ENCODE measurements at regions not wholly inside any gene's neighbourhood (a gene's known extent, or its start where the extent isn't known, plus 50 kb on each side); places are given as distances from the start of the nearest gene placed in this dataset.

GRCh38 chr11:15865212-15865987 lies 490.9 kb downstream of the SOX6 start:
- Histone ChIP-seq H2AFZ (ENCODE audit: low read depth, low read length) (no peak overlapping the region), H4K20me1 (ENCODE audit: insufficient read depth, low read length) (no peaks in the 10 kb centered on the region), H3K4me1 (ENCODE audit: low read length) (no peaks in the 10 kb centered on the region), H3K9ac (ENCODE audit: low read length) (no peak overlapping the region), H3K79me2 (ENCODE audit: low read length) (no peaks in the 10 kb centered on the region), H3K36me3 (replicated peaks; ENCODE audit: low read depth, low read length) (no peaks in the 10 kb centered on the region), H3K27me3 (ENCODE audit: low read depth, low read length) (no peaks in the 10 kb centered on the region), H3K9me3 (ENCODE audit: insufficient read depth, low read length) (no peaks in the 10 kb centered on the region), H3K27ac (ENCODE audit: low read length) (no peak overlapping the region), H3K4me3 (ENCODE audit: low read length) (no peak overlapping the region), H3K4me2 (ENCODE audit: low read length) (no peak overlapping the region)
- no peak for TF ChIP-seq EZH2phosphoT487 (IDR thresholded peaks at IDR 0.05; ENCODE audit: low read depth)
- no peak for TF ChIP-seq CTCF (IDR thresholded peaks at IDR 0.05; ENCODE audit: low read depth, low read length)

GRCh38 chr11:15867871-15868270 lies 488.5 kb downstream of the SOX6 start:
- H3K9me3 ChIP-seq (ENCODE audit: insufficient read depth, low read length): no peaks in the 10 kb centered on the region
- H2AFZ ChIP-seq (ENCODE audit: low read depth, low read length): no peak overlapping the region
- no peaks in the 10 kb centered on the region for H3K79me2 ChIP-seq (ENCODE audit: low read length)
- no peaks in the 10 kb centered on the region for H3K4me1 ChIP-seq (ENCODE audit: low read length)
- H3K27me3 ChIP-seq (ENCODE audit: low read depth, low read length): no peaks in the 10 kb centered on the region
- no peaks in the 10 kb centered on the region for H4K20me1 ChIP-seq (ENCODE audit: insufficient read depth, low read length)
- no peak for TF ChIP-seq EZH2phosphoT487 (IDR thresholded peaks at IDR 0.05; ENCODE audit: low read depth)
- no peak for TF ChIP-seq CTCF (IDR thresholded peaks at IDR 0.05; ENCODE audit: low read depth, low read length)
- no peaks in the 10 kb centered on the region for H3K36me3 ChIP-seq (replicated peaks; ENCODE audit: low read depth, low read length)
- H3K27ac ChIP-seq (ENCODE audit: low read length): no peak overlapping the region
- no peak overlapping the region for H3K4me2 ChIP-seq (ENCODE audit: low read length)
- H3K9ac ChIP-seq (ENCODE audit: low read length): no peak overlapping the region
- no peak overlapping the region for H3K4me3 ChIP-seq (ENCODE audit: low read length)

GRCh38 chr11:15870911-15871310 lies 485.4 kb downstream of the SOX6 start:
- H3K4me2 ChIP-seq (ENCODE audit: low read length): no peak overlapping the region
- no peak overlapping the region for H2AFZ ChIP-seq (ENCODE audit: low read depth, low read length)
- H3K4me1 ChIP-seq (ENCODE audit: low read length): no peaks in the 10 kb centered on the region

More at GRCh38 chr11:15870911-15871310, 485.4 kb downstream of the SOX6 start:
- Histone ChIP-seq H4K20me1 (ENCODE audit: insufficient read depth, low read length) (no peaks in the 10 kb centered on the region), H3K27me3 (ENCODE audit: low read depth, low read length) (no peaks in the 10 kb centered on the region), H3K79me2 (ENCODE audit: low read length) (no peaks in the 10 kb centered on the region), H3K4me3 (ENCODE audit: low read length) (no peak overlapping the region), H3K36me3 (replicated peaks; ENCODE audit: low read depth, low read length) (no peaks in the 10 kb centered on the region), H3K9me3 (ENCODE audit: insufficient read depth, low read length) (no peaks in the 10 kb centered on the region), H3K27ac (ENCODE audit: low read length) (no peak overlapping the region), H3K9ac (ENCODE audit: low read length) (no peak overlapping the region)
- no peak for TF ChIP-seq CTCF (IDR thresholded peaks at IDR 0.05; ENCODE audit: low read depth, low read length)
- TF ChIP-seq EZH2phosphoT487 (IDR thresholded peaks at IDR 0.05; ENCODE audit: low read depth): no peak
